AG04449 (cell line): ENCODE measurements at regions not wholly inside any gene's neighbourhood (a gene's known extent, or its start where the extent isn't known, plus 50 kb on each side); places are given as distances from the start of the nearest gene placed in this dataset.

Experiments used
- CTCF ChIA-PET: fragments of 350-600 bp; formaldehyde crosslinking; extraction: SDS; loops from one replicate; lab custom pipeline; 2021; ENCODE audit warnings: antibody characterized with exemption; lab: Yijun Ruan, JAX
- POLR2A ChIA-PET: fragments of 400-600, 350-600 bp; formaldehyde crosslinking; extraction: SDS; loops from one replicate; lab custom pipeline; 2020; ENCODE audit warnings: antibody characterized with exemption, inconsistent platforms; lab: Yijun Ruan, JAX
- DNase-seq: peaks from one replicate; pipeline ENCODE4 v3.0.0-alpha.2; 2010; ENCODE audit warnings: low read depth, low spot score
- H3K4me3 ChIP-seq: 2 replicates; pipeline ENCODE4 v1.5.1; 2011; ENCODE audit warnings: low read depth, mild to moderate bottlenecking, control low read depth, low read length
- TF ChIP-seq, protein P1 (sequence below): IDR thresholded peaks from one replicate; pipeline ENCODE4 v1.5.1; 2011; ENCODE audit warnings: mild to moderate bottlenecking, moderate library complexity, low read length, control low read depth, inconsistent platforms; ENCODE audit not compliant: insufficient read depth; ENCODE audit errors: missing control alignments

DNA sequence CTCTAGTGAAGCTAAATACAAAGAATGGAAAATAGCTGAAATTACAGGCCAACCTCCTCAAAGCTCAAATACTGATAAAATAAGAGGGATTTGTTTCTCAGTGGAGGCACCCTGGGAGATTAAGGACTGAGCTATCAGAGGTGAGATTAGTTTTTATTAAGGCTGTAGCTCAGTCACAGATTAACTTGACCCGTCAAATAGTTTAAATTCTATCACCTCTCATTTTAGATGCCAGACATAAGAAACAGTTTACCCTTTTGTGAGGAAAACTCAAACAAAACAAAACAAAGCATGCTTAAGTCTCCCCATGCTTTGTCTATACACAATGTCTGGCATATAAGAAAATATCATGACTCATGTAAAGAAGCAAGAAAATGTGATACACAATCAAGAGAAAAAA lies 208.3 kb upstream of the PMFBP1 start:
- CTCF ChIA-PET: no interaction called here
- no peak overlapping the region for H3K4me3 ChIP-seq
- POLR2A ChIA-PET: no interaction called here
- no peak for DNase-seq
- TF ChIP-seq, protein P1, sequence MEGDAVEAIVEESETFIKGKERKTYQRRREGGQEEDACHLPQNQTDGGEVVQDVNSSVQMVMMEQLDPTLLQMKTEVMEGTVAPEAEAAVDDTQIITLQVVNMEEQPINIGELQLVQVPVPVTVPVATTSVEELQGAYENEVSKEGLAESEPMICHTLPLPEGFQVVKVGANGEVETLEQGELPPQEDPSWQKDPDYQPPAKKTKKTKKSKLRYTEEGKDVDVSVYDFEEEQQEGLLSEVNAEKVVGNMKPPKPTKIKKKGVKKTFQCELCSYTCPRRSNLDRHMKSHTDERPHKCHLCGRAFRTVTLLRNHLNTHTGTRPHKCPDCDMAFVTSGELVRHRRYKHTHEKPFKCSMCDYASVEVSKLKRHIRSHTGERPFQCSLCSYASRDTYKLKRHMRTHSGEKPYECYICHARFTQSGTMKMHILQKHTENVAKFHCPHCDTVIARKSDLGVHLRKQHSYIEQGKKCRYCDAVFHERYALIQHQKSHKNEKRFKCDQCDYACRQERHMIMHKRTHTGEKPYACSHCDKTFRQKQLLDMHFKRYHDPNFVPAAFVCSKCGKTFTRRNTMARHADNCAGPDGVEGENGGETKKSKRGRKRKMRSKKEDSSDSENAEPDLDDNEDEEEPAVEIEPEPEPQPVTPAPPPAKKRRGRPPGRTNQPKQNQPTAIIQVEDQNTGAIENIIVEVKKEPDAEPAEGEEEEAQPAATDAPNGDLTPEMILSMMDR: no peak

DNA sequence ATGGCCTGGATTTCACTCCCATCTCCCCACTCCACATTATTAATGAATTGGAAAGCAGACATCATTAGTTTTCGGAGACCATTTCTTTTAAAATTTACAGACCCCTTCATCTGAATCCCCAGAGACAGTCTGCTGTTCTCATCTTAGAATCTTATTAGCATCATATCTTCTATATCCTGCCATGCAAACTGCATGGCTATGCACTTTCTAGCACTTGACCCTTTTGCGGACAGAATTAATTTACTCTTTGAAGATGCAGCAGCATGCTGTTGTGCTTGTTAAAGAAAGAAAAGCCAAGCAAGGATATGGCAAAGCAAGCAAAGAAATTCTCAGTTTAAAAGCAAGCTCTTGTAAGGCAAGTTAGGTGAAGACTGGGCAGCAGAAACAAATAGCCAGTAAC lies 201.2 kb upstream of the PMFBP1 start:
- ChIA-PET POLR2A (no interaction called here), CTCF (interaction anchor here (1.0 kb wide), 1 partner anchor 27 kb away, joined by 4 read pairs; no protein-coding TSS in a partner anchor)
- H3K4me3 ChIP-seq: no peak overlapping the region
- no peak for DNase-seq
- TF ChIP-seq, protein P1: no peak

DNA sequence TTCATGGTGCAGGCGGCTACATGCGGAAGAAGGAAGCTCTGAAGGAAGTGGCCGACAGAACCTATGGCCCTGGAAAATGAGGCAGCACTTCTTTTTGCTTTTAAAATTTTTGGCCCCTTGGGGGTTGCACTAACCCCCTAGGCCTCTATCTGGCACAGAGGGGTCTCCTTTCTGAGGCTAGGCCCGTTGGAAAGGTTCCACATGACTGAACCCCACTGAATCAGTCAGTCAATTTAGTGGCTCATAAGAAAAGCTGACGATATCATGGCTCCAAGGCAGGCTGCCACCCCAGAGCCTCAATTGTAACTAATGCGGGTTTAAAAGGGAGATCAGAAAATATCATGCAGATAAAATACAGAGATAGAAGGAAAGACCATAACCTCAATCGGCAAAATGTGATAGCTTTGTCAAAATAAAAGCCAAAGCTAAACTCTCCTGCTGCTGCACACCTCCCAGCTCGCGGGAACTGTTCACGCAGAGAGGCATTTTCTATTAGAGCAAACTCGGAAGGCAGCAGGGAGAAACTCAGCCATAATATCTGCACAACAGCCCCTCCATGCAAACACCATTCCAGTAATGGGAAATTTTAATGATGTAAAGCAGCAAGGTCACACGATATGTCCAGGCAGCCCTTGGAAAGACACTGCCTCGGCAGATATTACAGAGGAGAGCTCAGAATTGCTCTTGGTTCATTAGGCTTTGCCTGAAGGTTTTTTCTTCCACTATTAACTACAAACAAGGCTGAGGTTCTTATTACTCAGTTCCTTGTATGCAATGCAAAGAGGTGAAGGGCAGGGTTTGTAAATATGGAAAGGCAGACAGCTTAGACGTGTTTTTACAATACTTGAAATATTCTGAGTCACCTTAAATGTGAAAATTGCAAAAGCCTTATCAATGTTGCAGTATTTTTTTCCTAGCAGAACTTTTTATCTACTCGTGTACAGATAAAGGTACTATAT lies 200.4 kb upstream of the PMFBP1 start:
- CTCF ChIA-PET: interaction anchor here (0.7 to 1.3 kb wide), 2 partner anchors 12 to 28 kb away, joined by 3 to 6 read pairs; no protein-coding TSS in a partner anchor
- TF ChIP-seq, protein P1: no peak
- POLR2A ChIA-PET: no interaction called here

DNA sequence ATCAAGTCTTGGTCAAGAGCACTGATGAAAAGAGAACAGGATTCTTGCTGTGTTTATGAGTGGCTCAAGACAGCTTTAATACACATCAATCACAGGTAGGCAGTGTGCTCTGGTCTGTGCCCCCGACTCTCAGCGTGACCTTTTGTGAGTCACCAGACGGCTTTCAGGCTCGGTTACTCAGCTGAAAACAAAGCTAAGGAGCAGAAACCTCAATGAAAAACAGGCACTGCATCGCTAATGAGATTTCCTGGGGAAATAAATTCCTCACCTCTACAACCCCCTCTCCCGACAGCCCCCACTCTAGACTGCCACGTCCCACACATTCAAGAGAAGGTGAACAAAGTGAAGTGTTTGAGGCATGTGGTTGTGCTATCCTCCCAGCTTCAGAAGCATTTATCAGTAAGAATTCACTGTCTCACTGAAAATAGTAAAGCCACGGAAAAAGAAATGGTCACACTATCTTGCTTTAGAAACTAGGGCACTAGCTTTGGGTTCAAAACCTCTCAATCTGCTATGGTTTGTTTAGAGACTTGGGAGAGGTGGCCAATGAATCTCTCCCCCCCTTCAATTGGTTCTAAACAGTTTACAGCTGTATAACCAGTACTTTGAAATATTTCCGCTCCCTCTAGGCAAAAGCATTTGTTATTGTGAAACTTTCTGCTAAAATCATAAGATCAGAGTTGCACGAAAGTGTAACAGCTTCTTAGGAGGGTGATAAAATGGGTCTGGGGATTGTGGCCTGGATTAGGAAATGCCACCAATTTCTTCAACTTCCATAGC lies 199.5 kb upstream of the PMFBP1 start:
- ChIA-PET POLR2A (no interaction called here), CTCF (interaction anchor here (0.7 to 1.3 kb wide), 2 partner anchors 11 to 28 kb away, joined by 3 read pairs; no protein-coding TSS in a partner anchor)
- H3K4me3 ChIP-seq: no peak overlapping the region
- no peak for DNase-seq
- TF ChIP-seq, protein P1: no peak

More for the DNA sequence above, 200.4 kb upstream of the PMFBP1 start:
- no peak for DNase-seq
- no peak overlapping the region for H3K4me3 ChIP-seq

DNA sequence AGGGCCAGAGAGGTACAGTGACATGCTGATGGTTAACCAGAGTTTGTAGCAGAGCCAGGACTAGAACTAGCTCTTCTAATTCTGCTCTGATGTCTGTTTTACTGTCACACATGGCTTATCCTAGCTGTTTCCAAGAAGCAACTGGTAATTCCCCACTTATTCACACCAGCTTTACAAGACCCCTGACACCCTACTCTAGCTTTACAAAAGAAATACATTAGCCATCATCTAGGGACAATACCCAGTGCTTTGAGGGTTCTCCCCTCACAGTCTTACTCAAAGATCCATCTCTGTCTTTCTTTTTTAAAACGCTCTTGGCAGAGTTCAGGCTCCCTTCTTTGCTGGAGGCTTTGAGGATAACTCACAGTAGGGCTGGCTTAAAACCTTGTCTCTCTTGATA lies 197.3 kb upstream of the PMFBP1 start:
- no peak overlapping the region for H3K4me3 ChIP-seq
- ChIA-PET CTCF (interaction anchor here (1.0 kb wide), 1 partner anchor 31 kb away, joined by 3 read pairs; no protein-coding TSS in a partner anchor), POLR2A (no interaction called here)
- TF ChIP-seq, protein P1: no peak
- no peak for DNase-seq
